ENCODE measurements at regions not wholly inside any gene's neighbourhood (a gene's known extent, or its start where the extent isn't known, plus 50 kb on each side); places are given as distances from the start of the nearest gene placed in this dataset.

DNA sequence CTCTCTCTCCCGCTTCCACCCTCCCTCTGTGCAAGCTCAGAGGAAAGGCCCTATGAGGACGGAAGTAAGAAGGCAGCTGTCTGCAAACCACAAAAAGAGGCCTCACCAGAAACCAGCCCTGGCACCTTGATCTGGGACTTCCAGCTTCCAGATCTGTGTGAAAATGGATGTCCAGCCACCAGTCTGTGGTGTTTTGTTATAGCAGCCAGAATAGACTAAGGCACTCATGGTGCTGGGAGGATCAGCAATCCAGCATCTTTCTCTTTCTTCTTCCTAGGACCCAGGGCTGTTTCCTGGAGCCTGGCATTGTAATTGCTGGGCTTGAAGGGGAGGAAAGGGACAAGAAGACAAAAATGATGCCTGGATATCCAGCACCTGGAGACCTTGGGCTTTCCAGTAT lies 122.5 kb downstream of the SOCS6 start:
- TF ChIP-seq, protein P1, sequence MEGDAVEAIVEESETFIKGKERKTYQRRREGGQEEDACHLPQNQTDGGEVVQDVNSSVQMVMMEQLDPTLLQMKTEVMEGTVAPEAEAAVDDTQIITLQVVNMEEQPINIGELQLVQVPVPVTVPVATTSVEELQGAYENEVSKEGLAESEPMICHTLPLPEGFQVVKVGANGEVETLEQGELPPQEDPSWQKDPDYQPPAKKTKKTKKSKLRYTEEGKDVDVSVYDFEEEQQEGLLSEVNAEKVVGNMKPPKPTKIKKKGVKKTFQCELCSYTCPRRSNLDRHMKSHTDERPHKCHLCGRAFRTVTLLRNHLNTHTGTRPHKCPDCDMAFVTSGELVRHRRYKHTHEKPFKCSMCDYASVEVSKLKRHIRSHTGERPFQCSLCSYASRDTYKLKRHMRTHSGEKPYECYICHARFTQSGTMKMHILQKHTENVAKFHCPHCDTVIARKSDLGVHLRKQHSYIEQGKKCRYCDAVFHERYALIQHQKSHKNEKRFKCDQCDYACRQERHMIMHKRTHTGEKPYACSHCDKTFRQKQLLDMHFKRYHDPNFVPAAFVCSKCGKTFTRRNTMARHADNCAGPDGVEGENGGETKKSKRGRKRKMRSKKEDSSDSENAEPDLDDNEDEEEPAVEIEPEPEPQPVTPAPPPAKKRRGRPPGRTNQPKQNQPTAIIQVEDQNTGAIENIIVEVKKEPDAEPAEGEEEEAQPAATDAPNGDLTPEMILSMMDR (optimal IDR thresholded peaks at IDR 0.05 in 1 of 3, IDR thresholded peaks at IDR 0.05 in 1 of 3, conservative IDR thresholded peaks at IDR 0.05 in 1 of 3; ENCODE audit: extremely low read depth in 1 of 3, insufficient read depth in 2 of 3, low read length in 3 of 3), result no peak
- TF ChIP-seq EZH2 (IDR thresholded peaks at IDR 0.05; ENCODE audit: low read length), result no peak
